ENCODE measurements at regions not wholly inside any gene's neighbourhood (a gene's known extent, or its start where the extent isn't known, plus 50 kb on each side); places are given as distances from the start of the nearest gene placed in this dataset.

GRCh38 chr6:4299476-4299875, 164.1 kb upstream of the ECI2 start:
- CTCF ChIA-PET, result no interaction called here
- POLR2A ChIA-PET, result no interaction called here
- DNase-seq (ENCODE audit: extremely low spot score), result no peak
- TF ChIP-seq CTCF (IDR thresholded peaks at IDR 0.05; ENCODE audit: control extremely low read depth, extremely low read depth, low read depth, missing control alignments), result no peak

DNA sequence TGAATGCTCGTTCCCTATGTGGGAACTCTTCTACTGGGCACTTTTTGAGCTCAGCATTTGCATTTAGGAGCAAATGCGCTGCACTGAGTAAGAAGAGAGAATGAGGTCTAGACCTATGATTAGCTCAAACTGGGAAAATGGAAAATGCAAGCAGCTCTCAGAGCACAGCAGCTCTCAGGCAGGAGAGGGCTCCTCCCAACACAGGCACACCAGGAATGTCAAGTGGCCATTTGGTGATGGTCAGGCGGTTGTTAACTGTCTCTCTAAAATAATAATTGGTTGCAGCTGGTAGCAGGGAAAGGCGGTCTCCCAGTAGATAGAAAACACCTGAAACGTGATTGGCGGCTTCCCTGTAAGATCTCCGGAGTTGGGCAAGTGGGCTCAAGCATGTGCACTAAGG, 162.0 kb upstream of the ECI2 start:
- ChIA-PET POLR2A (interaction anchor here (0.5 kb wide), 1 partner anchor 162 kb away, joined by 5 read pairs; the partner anchor contains the start of gene ECI2), CTCF (interaction anchor here (1.1 kb wide), 1 partner anchor 70 kb away, joined by 3 read pairs; no protein-coding TSS in a partner anchor)
- DNase-seq (ENCODE audit: extremely low spot score), result no peak
- TF ChIP-seq CTCF (IDR thresholded peaks at IDR 0.05; ENCODE audit: control extremely low read depth, extremely low read depth, low read depth, missing control alignments), result no peak

DNA sequence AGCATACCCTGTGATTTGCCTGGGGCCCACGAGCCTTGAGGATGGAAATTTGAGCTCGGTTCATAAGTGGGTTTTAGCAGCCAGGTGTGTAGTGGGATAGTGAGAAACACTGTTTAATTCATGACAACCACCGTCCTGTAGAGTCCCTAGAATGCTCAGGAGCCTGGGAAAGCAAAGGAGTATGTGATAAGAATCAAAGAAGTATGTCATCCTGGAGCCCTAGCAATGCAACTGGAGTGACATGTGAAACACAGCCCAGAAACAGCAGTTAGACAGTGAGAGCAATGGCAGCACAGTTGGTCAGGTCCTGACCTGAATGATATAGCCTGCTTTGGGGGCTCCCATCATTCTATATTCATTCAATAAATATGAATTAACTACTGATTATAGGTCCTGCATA, 161.2 kb upstream of the ECI2 start:
- no peak for TF ChIP-seq CTCF (IDR thresholded peaks at IDR 0.05; ENCODE audit: control extremely low read depth, extremely low read depth, low read depth, missing control alignments)
- no peak for DNase-seq (ENCODE audit: extremely low spot score)
- ChIA-PET CTCF (interaction anchor here (1.1 kb wide), 1 partner anchor 69 kb away, joined by 3 read pairs; no protein-coding TSS in a partner anchor), POLR2A (no interaction called here)

- POLR2A ChIA-PET, result no interaction called here
- no peak for DNase-seq (ENCODE audit: extremely low spot score)
- CTCF ChIA-PET, result interaction anchor here (0.9 kb wide), 1 partner anchor 11 kb away, joined by 3 read pairs; no protein-coding TSS in a partner anchor
- no peak for TF ChIP-seq CTCF (IDR thresholded peaks at IDR 0.05; ENCODE audit: control extremely low read depth, extremely low read depth, low read depth, missing control alignments)
Measured at GRCh38 chr6:4295783-4296155, 160.4 kb upstream of the ECI2 start.

DNA sequence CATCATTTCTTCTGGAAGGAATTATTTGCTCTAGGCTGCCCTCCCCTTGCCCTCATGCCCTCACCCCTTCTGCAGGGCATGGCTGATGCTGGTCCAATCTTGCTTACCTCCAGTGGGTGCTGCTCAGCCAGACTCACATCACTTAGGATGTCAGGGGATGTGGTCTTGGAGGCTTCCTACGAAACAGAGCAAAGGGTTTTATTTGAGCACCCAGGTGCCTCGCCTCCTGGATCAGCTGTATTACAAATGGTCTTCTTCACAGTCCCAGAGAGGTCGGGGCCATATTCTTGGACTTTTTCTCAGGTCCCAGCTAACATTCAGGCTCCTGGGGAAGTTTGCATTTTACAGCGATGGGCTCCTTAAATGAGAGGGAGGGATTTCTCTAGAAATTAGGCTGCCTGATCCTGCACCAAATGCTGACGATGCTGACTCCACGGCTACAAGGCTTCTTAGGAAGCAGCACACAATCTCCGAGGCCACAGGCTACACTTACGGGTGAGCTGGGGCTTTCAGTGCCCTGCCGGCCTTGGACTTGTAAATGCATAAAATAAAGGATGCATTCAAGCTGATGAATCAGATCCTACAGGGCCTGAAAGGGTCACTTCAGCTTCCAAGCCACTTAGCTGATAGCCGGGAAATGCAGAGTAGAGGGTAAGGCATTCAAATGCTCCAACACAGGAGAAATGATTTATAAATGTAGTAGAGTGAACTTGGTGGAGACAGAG, 159.8 kb upstream of the ECI2 start:
- CTCF ChIA-PET, result interaction anchor here (0.9 kb wide), 1 partner anchor 11 kb away, joined by 3 read pairs; no protein-coding TSS in a partner anchor
- no peak for DNase-seq (ENCODE audit: extremely low spot score)
- TF ChIP-seq CTCF (IDR thresholded peaks at IDR 0.05; ENCODE audit: control extremely low read depth, extremely low read depth, low read depth, missing control alignments), result no peak
- POLR2A ChIA-PET, result no interaction called here

DNA sequence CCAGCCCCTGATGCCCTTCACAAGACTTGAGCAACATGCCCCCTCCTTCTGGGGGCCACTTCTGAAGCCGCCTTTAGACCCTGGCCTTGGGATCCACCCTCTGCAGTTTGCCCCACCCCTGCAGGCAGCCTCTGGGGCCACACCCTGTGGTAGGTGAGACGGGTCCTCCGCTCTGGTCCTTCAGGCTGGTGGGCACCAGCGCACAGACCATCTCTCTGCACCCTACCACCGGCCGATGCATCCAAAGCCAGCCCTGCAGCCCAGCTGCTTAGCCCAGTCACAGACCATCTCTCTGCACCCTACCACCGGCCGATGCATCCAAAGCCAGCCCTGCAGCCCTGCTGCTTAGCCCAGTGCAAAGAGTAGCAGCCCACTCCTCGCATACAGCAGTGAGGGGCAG, 159.3 kb upstream of the ECI2 start:
- no peak for TF ChIP-seq CTCF (IDR thresholded peaks at IDR 0.05; ENCODE audit: control extremely low read depth, extremely low read depth, low read depth, missing control alignments)
- ChIA-PET CTCF (no interaction called here), POLR2A (no interaction called here)
- DNase-seq (ENCODE audit: extremely low spot score), result no peak

All from GM10248 (cell line).